ENCODE measurements at regions not wholly inside any gene's neighbourhood (a gene's known extent, or its start where the extent isn't known, plus 50 kb on each side); places are given as distances from the start of the nearest gene placed in this dataset.

- 78 to 84% methylated on average over 2 of the region's 2 CpGs for WGBS, 2 donors
- Histone ChIP-seq H3K4me1 (no peaks in the 10 kb centered on the region), H3K4me3 (no peak overlapping the region), H3K9me3 (no peaks in the 10 kb centered on the region), H3K27me3 (no peaks in the 10 kb centered on the region), H3K27ac (no peak overlapping the region), H3K36me3 (no peaks in the 10 kb centered on the region)
- no peak for DNase-seq (ENCODE audit: low spot score in 2 of 2)
- no peak for TF ChIP-seq EP300 (IDR thresholded peaks at IDR 0.05)
- TF ChIP-seq CTCF (IDR thresholded peaks at IDR 0.05): no peak
- TF ChIP-seq POLR2A (IDR thresholded peaks at IDR 0.05): no peak
These were observed 743.5 kb downstream of the ARAP2 start for GRCh38 chr4:35500812-35501211.

GRCh38 chr4:35503435-35503834 lies 740.9 kb downstream of the ARAP2 start:
- Histone ChIP-seq H3K9me3 (no peaks in the 10 kb centered on the region), H3K4me1 (no peaks in the 10 kb centered on the region), H3K27me3 (no peaks in the 10 kb centered on the region), H3K27ac (no peak overlapping the region), H3K36me3 (no peaks in the 10 kb centered on the region), H3K4me3 (no peak overlapping the region)
- TF ChIP-seq POLR2A (IDR thresholded peaks at IDR 0.05): no peak
- TF ChIP-seq EP300 (IDR thresholded peaks at IDR 0.05): no peak
- TF ChIP-seq CTCF (IDR thresholded peaks at IDR 0.05): no peak
- DNase-seq (ENCODE audit: low spot score in 2 of 2): no peak
- 76 to 77% methylated on average over 1 of the region's 1 CpG for WGBS, 2 donors

- TF ChIP-seq EP300 (IDR thresholded peaks at IDR 0.05) (no peak), CTCF (IDR thresholded peaks at IDR 0.05) (no peak), POLR2A (IDR thresholded peaks at IDR 0.05) (no peak)
- H3K4me1 ChIP-seq: no peaks in the 10 kb centered on the region
- no peak overlapping the region for H3K4me3 ChIP-seq
- no peaks in the 10 kb centered on the region for H3K27me3 ChIP-seq
- WGBS, 2 donors: 82 to 88% methylated on average over 3 of the region's 3 CpGs
- no peak overlapping the region for H3K27ac ChIP-seq
- no peaks in the 10 kb centered on the region for H3K9me3 ChIP-seq
- H3K36me3 ChIP-seq: no peaks in the 10 kb centered on the region
- DNase-seq (ENCODE audit: low spot score in 2 of 2): no peak
These were observed 738.2 kb downstream of the ARAP2 start for GRCh38 chr4:35506161-35506560.

GRCh38 chr4:35511851-35512250 lies 732.5 kb downstream of the ARAP2 start:
- Histone ChIP-seq H3K4me1 (no peaks in the 10 kb centered on the region), H3K36me3 (no peaks in the 10 kb centered on the region), H3K27me3 (no peaks in the 10 kb centered on the region), H3K9me3 (no peaks in the 10 kb centered on the region), H3K27ac (no peak overlapping the region), H3K4me3 (no peak overlapping the region)
- WGBS, 2 donors: 87 to 95% methylated on average over 4 of the region's 4 CpGs
- TF ChIP-seq CTCF (IDR thresholded peaks at IDR 0.05): no peak
- no peak for TF ChIP-seq POLR2A (IDR thresholded peaks at IDR 0.05)
- no peak for TF ChIP-seq EP300 (IDR thresholded peaks at IDR 0.05)
- no peak for DNase-seq (ENCODE audit: low spot score in 2 of 2)

- Histone ChIP-seq H3K27me3 (no peaks in the 10 kb centered on the region), H3K36me3 (no peaks in the 10 kb centered on the region), H3K4me1 (no peaks in the 10 kb centered on the region), H3K4me3 (no peak overlapping the region), H3K9me3 (no peaks in the 10 kb centered on the region), H3K27ac (no peak overlapping the region)
- DNase-seq (ENCODE audit: low spot score in 2 of 2): no peak
- no peak for TF ChIP-seq EP300 (IDR thresholded peaks at IDR 0.05)
- TF ChIP-seq POLR2A (IDR thresholded peaks at IDR 0.05): no peak
- TF ChIP-seq CTCF (IDR thresholded peaks at IDR 0.05): no peak
- WGBS, 2 donors: 83 to 89% methylated on average over 1 of the region's 1 CpG
These were observed 728.2 kb downstream of the ARAP2 start for GRCh38 chr4:35516102-35516501.
